ENCODE measurements at regions not wholly inside any gene's neighbourhood (a gene's known extent, or its start where the extent isn't known, plus 50 kb on each side); places are given as distances from the start of the nearest gene placed in this dataset.

DNA sequence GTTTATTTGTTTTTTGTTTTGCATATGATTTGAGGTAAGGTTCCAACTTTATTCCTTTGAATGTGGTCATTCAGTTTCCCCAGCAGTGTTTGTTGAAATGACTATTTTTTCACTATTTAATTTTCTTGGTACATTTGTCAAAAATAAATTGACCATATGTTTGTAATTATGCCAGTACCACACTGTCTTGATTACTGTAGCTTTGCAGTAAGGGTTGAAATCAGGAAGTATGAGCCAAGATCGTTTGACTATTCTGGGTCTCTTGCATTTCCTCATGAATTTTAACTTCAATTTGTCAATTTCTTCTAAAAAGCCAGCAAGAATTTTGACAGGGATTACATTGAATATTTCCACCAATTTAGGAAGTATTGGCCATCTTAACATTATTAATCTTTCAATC, 199.3 kb upstream of the PPFIA2 start:
- 54 to 66% (median 60%) methylated on average over 1 of the region's 1 CpG for WGBS, 4 donors
- no peak for ATAC-seq
- no peaks in the 10 kb centered on the region for H3K4me1 ChIP-seq
- no peaks in the 10 kb centered on the region for H3K36me3 ChIP-seq
- DNase-seq = no peak
- no peaks in the 10 kb centered on the region for H3K9me3 ChIP-seq
- intact Hi-C loops (cut with DNase I) = no loop called here
- H3K27ac ChIP-seq = no peak overlapping the region
- H3K27me3 ChIP-seq = no peaks in the 10 kb centered on the region
- H3K4me3 ChIP-seq = no peak overlapping the region
- TF ChIP-seq, protein P1, sequence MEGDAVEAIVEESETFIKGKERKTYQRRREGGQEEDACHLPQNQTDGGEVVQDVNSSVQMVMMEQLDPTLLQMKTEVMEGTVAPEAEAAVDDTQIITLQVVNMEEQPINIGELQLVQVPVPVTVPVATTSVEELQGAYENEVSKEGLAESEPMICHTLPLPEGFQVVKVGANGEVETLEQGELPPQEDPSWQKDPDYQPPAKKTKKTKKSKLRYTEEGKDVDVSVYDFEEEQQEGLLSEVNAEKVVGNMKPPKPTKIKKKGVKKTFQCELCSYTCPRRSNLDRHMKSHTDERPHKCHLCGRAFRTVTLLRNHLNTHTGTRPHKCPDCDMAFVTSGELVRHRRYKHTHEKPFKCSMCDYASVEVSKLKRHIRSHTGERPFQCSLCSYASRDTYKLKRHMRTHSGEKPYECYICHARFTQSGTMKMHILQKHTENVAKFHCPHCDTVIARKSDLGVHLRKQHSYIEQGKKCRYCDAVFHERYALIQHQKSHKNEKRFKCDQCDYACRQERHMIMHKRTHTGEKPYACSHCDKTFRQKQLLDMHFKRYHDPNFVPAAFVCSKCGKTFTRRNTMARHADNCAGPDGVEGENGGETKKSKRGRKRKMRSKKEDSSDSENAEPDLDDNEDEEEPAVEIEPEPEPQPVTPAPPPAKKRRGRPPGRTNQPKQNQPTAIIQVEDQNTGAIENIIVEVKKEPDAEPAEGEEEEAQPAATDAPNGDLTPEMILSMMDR (IDR thresholded peaks at IDR 0.05) = no peak
- TF ChIP-seq POLR2A (IDR thresholded peaks at IDR 0.05) = no peak

DNA sequence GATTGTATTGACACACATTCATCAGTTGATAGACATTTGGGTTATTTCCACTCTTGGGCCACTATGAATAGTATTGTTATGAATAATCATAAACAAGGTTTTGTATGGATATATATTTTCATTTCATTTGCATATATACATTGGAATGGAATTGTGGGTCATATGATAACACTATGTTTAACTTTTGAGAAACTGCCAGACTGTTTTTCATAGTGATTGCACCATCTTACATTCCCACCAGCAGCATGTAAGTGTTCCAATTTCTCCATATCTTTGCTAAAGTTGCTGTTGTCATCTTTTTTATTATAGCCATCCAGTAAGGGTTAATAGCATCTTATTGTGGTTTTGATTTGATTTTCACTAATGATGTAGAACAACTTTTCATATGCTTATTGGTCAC, 198.5 kb upstream of the PPFIA2 start:
- Histone ChIP-seq H3K27ac (no peak overlapping the region), H3K4me3 (no peak overlapping the region), H3K36me3 (no peaks in the 10 kb centered on the region), H3K4me1 (no peaks in the 10 kb centered on the region), H3K27me3 (no peaks in the 10 kb centered on the region), H3K9me3 (no peaks in the 10 kb centered on the region)
- intact Hi-C loops (cut with DNase I) = no loop called here
- DNase-seq (no peak), ATAC-seq (no peak)
- TF ChIP-seq POLR2A (IDR thresholded peaks at IDR 0.05) = no peak
- TF ChIP-seq, protein P1 (IDR thresholded peaks at IDR 0.05) = no peak

DNA sequence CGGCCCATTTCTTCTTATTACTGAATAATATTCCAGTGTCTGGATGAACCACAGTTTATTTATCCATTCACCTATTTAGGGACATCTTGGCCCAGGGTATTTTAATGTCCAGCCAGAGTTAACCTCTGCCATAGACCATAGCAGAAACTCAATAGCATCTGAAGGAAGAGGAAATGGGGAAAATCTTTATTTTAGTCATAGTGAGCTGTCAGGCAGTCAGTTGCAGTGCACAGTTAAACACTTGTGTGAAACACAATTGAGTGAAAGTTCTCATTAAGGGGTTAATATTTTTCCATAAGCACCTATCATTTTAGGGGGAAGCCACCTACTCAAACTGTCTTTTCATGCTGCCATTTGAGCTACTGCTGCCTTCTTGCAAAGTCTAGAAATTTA, 197.3 kb upstream of the PPFIA2 start:
- WGBS, 4 donors = 49 to 100% (median 93%) methylated on average over 1 of the region's 1 CpG
- no peak for ATAC-seq

DNA sequence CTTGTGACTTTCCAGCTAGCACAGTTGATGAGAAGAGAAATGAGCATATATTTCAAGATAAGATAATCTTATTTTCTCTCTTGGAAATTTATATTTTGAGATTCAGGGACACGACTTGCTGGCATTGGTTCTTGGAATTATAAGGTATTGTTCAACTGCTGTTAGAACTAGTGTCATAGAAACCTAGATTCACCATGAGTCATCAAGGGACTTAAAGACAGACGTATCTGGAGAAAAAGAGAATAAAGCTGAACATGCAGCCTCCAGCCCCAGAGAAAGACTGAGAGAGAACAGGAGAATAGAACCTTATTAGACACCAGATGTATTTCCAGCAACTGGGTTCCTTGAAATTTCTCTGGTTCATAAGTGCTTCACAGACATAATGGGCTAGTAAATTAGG, 194.4 kb upstream of the PPFIA2 start:
- DNase-seq (no peak), ATAC-seq (no peak)
- no peak overlapping the region for H3K27ac ChIP-seq
- 42 to 54% (median 47%) methylated on average over 2 of the region's 2 CpGs for WGBS, 4 donors
- no peaks in the 10 kb centered on the region for H3K9me3 ChIP-seq
- H3K36me3 ChIP-seq = no peaks in the 10 kb centered on the region
- H3K4me3 ChIP-seq = no peak overlapping the region
- intact Hi-C loops (cut with DNase I) = no loop called here
- H3K4me1 ChIP-seq = peaks cover 0 to 14% (median 0%) of the 10 kb centered on the region in 12 donors
- no peaks in the 10 kb centered on the region for H3K27me3 ChIP-seq
- TF ChIP-seq, protein P1 (IDR thresholded peaks at IDR 0.05) = no peak
- no peak for TF ChIP-seq POLR2A (IDR thresholded peaks at IDR 0.05)

More for the DNA sequence above, 197.3 kb upstream of the PPFIA2 start:
- no peak for DNase-seq
- Histone ChIP-seq H3K4me3 (no peak overlapping the region), H3K9me3 (no peaks in the 10 kb centered on the region), H3K4me1 (no peaks in the 10 kb centered on the region), H3K36me3 (no peaks in the 10 kb centered on the region), H3K27ac (no peak overlapping the region), H3K27me3 (no peaks in the 10 kb centered on the region)
- no peak for TF ChIP-seq POLR2A (IDR thresholded peaks at IDR 0.05)
- TF ChIP-seq, protein P1 (IDR thresholded peaks at IDR 0.05) = no peak
- intact Hi-C loops (cut with DNase I) = no loop called here
